ENCODE measurements at regions not wholly inside any gene's neighbourhood (a gene's known extent, or its start where the extent isn't known, plus 50 kb on each side); places are given as distances from the start of the nearest gene placed in this dataset.
"Not testable (repeated sequence)": the region's sequence is repeated elsewhere in the genome, so short reads cannot be mapped to it uniquely, and the experiment has no call there.

DNA sequence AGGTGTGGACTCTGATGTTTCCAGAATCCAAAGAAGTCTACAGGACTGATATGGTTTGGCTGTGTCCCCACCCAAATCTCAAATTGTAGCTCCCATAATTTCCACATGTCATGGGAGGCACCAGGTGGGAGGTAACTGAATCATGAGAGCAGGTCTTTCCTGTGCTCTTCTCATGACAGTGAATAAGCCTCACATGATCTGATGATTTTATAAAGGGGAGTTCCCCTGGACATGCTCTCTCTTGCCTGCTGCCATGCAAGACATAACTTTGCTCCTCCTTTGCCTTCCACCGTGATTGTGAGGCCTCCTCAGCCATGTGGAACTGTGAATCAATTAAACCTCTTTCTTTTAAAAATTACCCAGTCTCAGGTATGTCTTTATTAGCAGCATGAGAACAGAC is 1205.3 kb downstream of the SLC16A7 start:
- DNase-seq; H3K4me3 ChIP-seq (ENCODE audit: control insufficient read depth in 1 of 7, extremely low read depth in 1 of 7, insufficient read depth in 4 of 7, low read depth in 2 of 7, low read length in 6 of 7); H3K27ac ChIP-seq (ENCODE audit: insufficient read depth in 1 of 2, low read depth in 1 of 2, low read length in 2 of 2, poor library complexity in 1 of 2, severe bottlenecking in 2 of 2); CTCF ChIA-PET; POLR2A ChIA-PET; H3K9me3 ChIP-seq (ENCODE audit: control extremely low read depth in 1 of 5, control insufficient read depth in 4 of 5, insufficient read depth in 2 of 5, low read depth in 1 of 5, low read length in 4 of 5); H3K4me1 ChIP-seq (ENCODE audit: control extremely low read depth in 1 of 4, control insufficient read depth in 4 of 4, insufficient read depth in 4 of 4, low read length in 3 of 4); H3K36me3 ChIP-seq (ENCODE audit: control insufficient read depth in 4 of 4, insufficient read depth in 4 of 4, low read length in 3 of 4); H3K27me3 ChIP-seq (replicated peaks in 2 of 5; ENCODE audit: control insufficient read depth in 4 of 5, insufficient read depth in 5 of 5, low read length in 4 of 5): not testable (repeated sequence)
- 100% methylated on average over 1 of the region's 1 CpG for WGBS (ENCODE audit: insufficient coverage)

DNA sequence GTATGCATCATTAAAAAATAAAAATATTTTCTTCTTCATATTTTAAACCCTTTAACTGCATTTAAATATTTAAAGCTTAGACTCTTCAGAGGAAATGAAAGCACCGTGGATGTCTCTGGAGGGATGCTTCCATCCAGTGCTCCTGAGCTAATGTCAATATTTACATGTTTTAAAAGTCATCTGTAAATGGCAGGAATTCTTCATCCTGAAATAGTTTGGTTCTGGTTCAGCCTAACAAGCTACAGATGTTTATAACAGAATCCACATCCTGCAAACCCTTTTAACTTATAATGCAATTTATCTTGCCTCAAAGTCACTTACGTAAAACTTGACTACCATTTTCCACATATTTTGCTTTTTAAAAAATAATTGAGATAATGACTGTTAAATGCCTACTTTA is 1207.3 kb downstream of the SLC16A7 start:
- Histone ChIP-seq H3K9me3 (ENCODE audit: control extremely low read depth in 1 of 5, control insufficient read depth in 4 of 5, insufficient read depth in 2 of 5, low read depth in 1 of 5, low read length in 4 of 5) (no peaks in the 10 kb centered on the region), H3K4me3 (ENCODE audit: control insufficient read depth in 1 of 7, extremely low read depth in 1 of 7, insufficient read depth in 4 of 7, low read depth in 2 of 7, low read length in 6 of 7) (no peak overlapping the region), H3K27me3 (replicated peaks in 2 of 5; ENCODE audit: control insufficient read depth in 4 of 5, insufficient read depth in 5 of 5, low read length in 4 of 5) (no peaks in the 10 kb centered on the region), H3K27ac (ENCODE audit: insufficient read depth in 1 of 2, low read depth in 1 of 2, low read length in 2 of 2, poor library complexity in 1 of 2, severe bottlenecking in 2 of 2) (no peak overlapping the region), H3K36me3 (ENCODE audit: control insufficient read depth in 4 of 4, insufficient read depth in 4 of 4, low read length in 3 of 4) (no peaks in the 10 kb centered on the region), H3K4me1 (ENCODE audit: control extremely low read depth in 1 of 4, control insufficient read depth in 4 of 4, insufficient read depth in 4 of 4, low read length in 3 of 4) (no peaks in the 10 kb centered on the region)
- ChIA-PET POLR2A (no interaction called here), CTCF (no interaction called here)
- 100% methylated on average over 1 of the region's 2 CpGs for WGBS (ENCODE audit: insufficient coverage)
- DNase-seq: no peak

DNA sequence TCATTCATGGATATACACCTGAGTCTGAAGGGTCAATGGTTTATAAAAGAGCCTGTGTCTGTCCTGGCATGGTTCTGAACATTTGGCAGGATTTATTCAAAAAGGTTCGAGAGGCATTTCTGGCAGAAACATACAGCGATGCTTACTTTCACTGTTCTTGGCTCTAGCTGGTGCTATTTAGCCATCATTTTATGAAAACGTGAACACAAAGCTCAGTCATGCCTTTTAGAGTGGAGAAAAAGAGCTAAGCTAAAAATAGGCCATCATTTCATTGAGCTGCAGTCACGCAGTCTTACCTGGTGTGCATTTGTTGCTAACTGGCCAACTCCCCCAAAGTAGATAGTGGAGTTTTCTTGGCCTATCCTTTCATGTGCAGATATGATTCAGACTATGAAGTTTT is 1209.5 kb downstream of the SLC16A7 start:
- Histone ChIP-seq H3K27me3 (replicated peaks in 2 of 5; ENCODE audit: control insufficient read depth in 4 of 5, insufficient read depth in 5 of 5, low read length in 4 of 5) (no peaks in the 10 kb centered on the region), H3K9me3 (ENCODE audit: control extremely low read depth in 1 of 5, control insufficient read depth in 4 of 5, insufficient read depth in 2 of 5, low read depth in 1 of 5, low read length in 4 of 5) (no peaks in the 10 kb centered on the region), H3K36me3 (ENCODE audit: control insufficient read depth in 4 of 4, insufficient read depth in 4 of 4, low read length in 3 of 4) (no peaks in the 10 kb centered on the region), H3K27ac (ENCODE audit: insufficient read depth in 1 of 2, low read depth in 1 of 2, low read length in 2 of 2, poor library complexity in 1 of 2, severe bottlenecking in 2 of 2) (no peak overlapping the region), H3K4me3 (ENCODE audit: control insufficient read depth in 1 of 7, extremely low read depth in 1 of 7, insufficient read depth in 4 of 7, low read depth in 2 of 7, low read length in 6 of 7) (no peak overlapping the region), H3K4me1 (ENCODE audit: control extremely low read depth in 1 of 4, control insufficient read depth in 4 of 4, insufficient read depth in 4 of 4, low read length in 3 of 4) (no peaks in the 10 kb centered on the region)
- ChIA-PET CTCF (no interaction called here), POLR2A (no interaction called here)
- WGBS (ENCODE audit: insufficient coverage): 98% methylated on average over 4 of the region's 4 CpGs
- no peak for DNase-seq

DNA sequence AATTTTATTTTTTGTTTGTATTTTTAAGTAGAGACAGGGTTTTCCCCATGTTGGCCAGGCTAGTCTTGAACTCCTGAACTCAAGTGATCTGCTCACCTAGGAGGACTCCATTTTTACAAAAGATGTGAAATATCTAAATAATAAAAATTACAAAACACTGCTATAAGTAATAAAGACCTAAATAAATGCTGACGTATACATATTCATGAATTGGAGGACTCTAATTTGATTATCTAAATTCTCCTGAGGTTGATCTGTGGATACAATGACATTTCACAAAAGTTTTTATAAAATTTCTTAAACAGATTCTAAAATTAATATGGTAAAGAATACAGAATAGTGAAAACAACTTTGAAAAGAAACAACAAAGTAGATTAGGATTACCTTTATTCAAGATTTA is 1224.0 kb downstream of the SLC16A7 start:
- Histone ChIP-seq H3K27me3 (replicated peaks in 2 of 5; ENCODE audit: control insufficient read depth in 4 of 5, insufficient read depth in 5 of 5, low read length in 4 of 5) (no peaks in the 10 kb centered on the region), H3K9me3 (ENCODE audit: control extremely low read depth in 1 of 5, control insufficient read depth in 4 of 5, insufficient read depth in 2 of 5, low read depth in 1 of 5, low read length in 4 of 5) (peaks cover 0 to 5% (median 0%) of the 10 kb centered on the region in 5 experiments), H3K4me1 (ENCODE audit: control extremely low read depth in 1 of 4, control insufficient read depth in 4 of 4, insufficient read depth in 4 of 4, low read length in 3 of 4) (no peaks in the 10 kb centered on the region), H3K36me3 (ENCODE audit: control insufficient read depth in 4 of 4, insufficient read depth in 4 of 4, low read length in 3 of 4) (no peaks in the 10 kb centered on the region), H3K27ac (ENCODE audit: insufficient read depth in 1 of 2, low read depth in 1 of 2, low read length in 2 of 2, poor library complexity in 1 of 2, severe bottlenecking in 2 of 2) (no peak overlapping the region), H3K4me3 (ENCODE audit: control insufficient read depth in 1 of 7, extremely low read depth in 1 of 7, insufficient read depth in 4 of 7, low read depth in 2 of 7, low read length in 6 of 7) (no peak overlapping the region)
- POLR2A ChIA-PET: no interaction called here
- WGBS (ENCODE audit: insufficient coverage): no CpG with 5 or more reads among the region's 1 CpG
- CTCF ChIA-PET: no interaction called here
- no peak for DNase-seq

DNA sequence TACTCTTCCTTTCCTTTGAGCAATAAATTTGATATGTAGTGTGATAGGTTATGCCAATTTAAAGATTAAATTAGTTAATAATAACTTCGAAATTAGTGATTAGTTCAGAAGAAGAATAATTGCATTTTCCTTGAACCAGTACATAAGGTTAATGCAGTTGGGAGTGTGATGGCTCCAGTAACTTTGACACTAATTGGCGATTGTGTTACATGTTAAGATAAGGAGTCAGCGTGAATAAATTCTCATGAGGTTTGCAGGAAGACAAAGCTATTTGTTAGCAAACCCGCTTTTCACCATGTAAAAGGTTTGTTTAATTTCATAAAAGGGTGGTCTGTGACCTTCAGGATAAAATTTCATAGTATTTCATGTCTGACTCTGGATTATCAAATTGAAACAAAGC is 1226.8 kb downstream of the SLC16A7 start:
- no peak overlapping the region for H3K27ac ChIP-seq (ENCODE audit: insufficient read depth in 1 of 2, low read depth in 1 of 2, low read length in 2 of 2, poor library complexity in 1 of 2, severe bottlenecking in 2 of 2)
- CTCF ChIA-PET: no interaction called here

DNA sequence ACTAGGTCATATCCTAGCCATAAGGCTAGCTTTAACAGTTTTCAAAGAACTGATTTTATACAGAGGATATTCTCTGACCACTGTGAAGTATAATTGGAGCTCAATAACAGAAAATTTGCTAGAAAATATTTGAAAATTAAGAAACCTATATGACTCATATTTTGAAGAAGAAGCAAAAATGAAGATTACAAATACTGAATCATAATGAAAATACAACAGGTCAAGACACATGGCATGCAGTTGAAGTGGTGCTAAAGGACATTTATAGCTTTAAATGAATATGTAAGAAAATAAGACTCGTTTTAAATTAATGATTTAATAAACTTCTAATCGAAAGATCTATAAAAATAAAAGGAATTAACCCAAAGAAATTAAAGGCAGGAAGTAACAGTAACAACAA is 1234.6 kb downstream of the SLC16A7 start:
- no peaks in the 10 kb centered on the region for H3K9me3 ChIP-seq (ENCODE audit: control extremely low read depth in 1 of 5, control insufficient read depth in 4 of 5, insufficient read depth in 2 of 5, low read depth in 1 of 5, low read length in 4 of 5)
- no peak overlapping the region for H3K27ac ChIP-seq (ENCODE audit: insufficient read depth in 1 of 2, low read depth in 1 of 2, low read length in 2 of 2, poor library complexity in 1 of 2, severe bottlenecking in 2 of 2)
- no peaks in the 10 kb centered on the region for H3K36me3 ChIP-seq (ENCODE audit: control insufficient read depth in 4 of 4, insufficient read depth in 4 of 4, low read length in 3 of 4)
- H3K4me3 ChIP-seq (ENCODE audit: control insufficient read depth in 1 of 7, extremely low read depth in 1 of 7, insufficient read depth in 4 of 7, low read depth in 2 of 7, low read length in 6 of 7): no peak overlapping the region
- no CpG with 5 or more reads among the region's 2 CpGs for WGBS (ENCODE audit: insufficient coverage)
- no peaks in the 10 kb centered on the region for H3K27me3 ChIP-seq (replicated peaks in 2 of 5; ENCODE audit: control insufficient read depth in 4 of 5, insufficient read depth in 5 of 5, low read length in 4 of 5)
- DNase-seq: no peak
- H3K4me1 ChIP-seq (ENCODE audit: control extremely low read depth in 1 of 4, control insufficient read depth in 4 of 4, insufficient read depth in 4 of 4, low read length in 3 of 4): no peaks in the 10 kb centered on the region
- ChIA-PET POLR2A (no interaction called here), CTCF (no interaction called here)

More for the DNA sequence above, 1226.8 kb downstream of the SLC16A7 start:
- H3K27me3 ChIP-seq (replicated peaks in 2 of 5; ENCODE audit: control insufficient read depth in 4 of 5, insufficient read depth in 5 of 5, low read length in 4 of 5): no peaks in the 10 kb centered on the region
- POLR2A ChIA-PET: no interaction called here
- no peaks in the 10 kb centered on the region for H3K36me3 ChIP-seq (ENCODE audit: control insufficient read depth in 4 of 4, insufficient read depth in 4 of 4, low read length in 3 of 4)
- 93% methylated on average over 3 of the region's 4 CpGs for WGBS (ENCODE audit: insufficient coverage)
- DNase-seq: no peak
- H3K4me1 ChIP-seq (ENCODE audit: control extremely low read depth in 1 of 4, control insufficient read depth in 4 of 4, insufficient read depth in 4 of 4, low read length in 3 of 4): no peaks in the 10 kb centered on the region
- no peak overlapping the region for H3K4me3 ChIP-seq (ENCODE audit: control insufficient read depth in 1 of 7, extremely low read depth in 1 of 7, insufficient read depth in 4 of 7, low read depth in 2 of 7, low read length in 6 of 7)
- H3K9me3 ChIP-seq (ENCODE audit: control extremely low read depth in 1 of 5, control insufficient read depth in 4 of 5, insufficient read depth in 2 of 5, low read depth in 1 of 5, low read length in 4 of 5): no peaks in the 10 kb centered on the region

DNA sequence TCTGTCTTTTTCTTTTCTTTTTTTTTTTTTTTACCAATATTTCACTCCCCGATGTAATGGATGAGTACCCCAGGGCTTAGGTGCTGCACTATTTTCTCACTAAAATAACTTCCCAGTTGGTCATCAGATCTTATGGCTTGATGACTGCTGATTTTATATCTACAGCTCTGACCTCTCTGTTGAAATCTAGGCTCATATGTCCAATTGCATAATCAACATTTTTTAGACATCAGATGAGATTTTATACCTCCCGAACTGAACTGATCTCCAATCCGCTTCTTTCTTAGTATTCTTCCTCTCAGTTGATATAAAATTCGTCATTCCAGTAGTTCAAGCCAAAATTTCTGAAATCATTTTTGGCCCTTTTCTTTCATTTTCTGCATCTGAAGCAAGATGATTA is 1236.5 kb downstream of the SLC16A7 start:
- Histone ChIP-seq H3K36me3 (ENCODE audit: control insufficient read depth in 4 of 4, insufficient read depth in 4 of 4, low read length in 3 of 4) (no peaks in the 10 kb centered on the region), H3K9me3 (ENCODE audit: control extremely low read depth in 1 of 5, control insufficient read depth in 4 of 5, insufficient read depth in 2 of 5, low read depth in 1 of 5, low read length in 4 of 5) (no peaks in the 10 kb centered on the region), H3K4me1 (ENCODE audit: control extremely low read depth in 1 of 4, control insufficient read depth in 4 of 4, insufficient read depth in 4 of 4, low read length in 3 of 4) (no peaks in the 10 kb centered on the region), H3K27ac (ENCODE audit: insufficient read depth in 1 of 2, low read depth in 1 of 2, low read length in 2 of 2, poor library complexity in 1 of 2, severe bottlenecking in 2 of 2) (no peak overlapping the region), H3K4me3 (ENCODE audit: control insufficient read depth in 1 of 7, extremely low read depth in 1 of 7, insufficient read depth in 4 of 7, low read depth in 2 of 7, low read length in 6 of 7) (no peak overlapping the region), H3K27me3 (replicated peaks in 2 of 5; ENCODE audit: control insufficient read depth in 4 of 5, insufficient read depth in 5 of 5, low read length in 4 of 5) (no peaks in the 10 kb centered on the region)
- WGBS (ENCODE audit: insufficient coverage): 93% methylated on average over 3 of the region's 4 CpGs
- DNase-seq: no peak
- POLR2A ChIA-PET: no interaction called here
- CTCF ChIA-PET: no interaction called here

DNA sequence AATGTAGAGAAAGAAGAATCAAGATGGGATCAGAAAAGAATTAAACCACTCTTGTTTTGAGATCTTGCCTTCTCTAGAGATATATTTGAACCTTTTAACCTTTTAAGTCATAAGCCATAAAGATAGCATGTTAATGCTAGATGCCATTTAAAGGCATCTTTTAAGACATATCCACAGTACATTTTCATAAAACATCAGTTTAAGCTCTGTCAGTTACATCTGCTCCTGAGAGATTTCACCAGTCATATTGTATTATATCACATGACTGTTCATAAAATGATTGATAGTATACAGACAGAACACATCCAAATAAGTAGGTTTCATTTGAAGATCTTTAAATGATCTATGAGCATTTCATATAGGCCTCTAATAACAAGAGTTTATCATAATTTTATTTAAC is 1238.5 kb downstream of the SLC16A7 start:
- Histone ChIP-seq H3K4me1 (ENCODE audit: control extremely low read depth in 1 of 4, control insufficient read depth in 4 of 4, insufficient read depth in 4 of 4, low read length in 3 of 4) (no peaks in the 10 kb centered on the region), H3K27me3 (replicated peaks in 2 of 5; ENCODE audit: control insufficient read depth in 4 of 5, insufficient read depth in 5 of 5, low read length in 4 of 5) (no peaks in the 10 kb centered on the region), H3K27ac (ENCODE audit: insufficient read depth in 1 of 2, low read depth in 1 of 2, low read length in 2 of 2, poor library complexity in 1 of 2, severe bottlenecking in 2 of 2) (no peak overlapping the region), H3K36me3 (ENCODE audit: control insufficient read depth in 4 of 4, insufficient read depth in 4 of 4, low read length in 3 of 4) (no peaks in the 10 kb centered on the region), H3K9me3 (ENCODE audit: control extremely low read depth in 1 of 5, control insufficient read depth in 4 of 5, insufficient read depth in 2 of 5, low read depth in 1 of 5, low read length in 4 of 5) (no peaks in the 10 kb centered on the region), H3K4me3 (ENCODE audit: control insufficient read depth in 1 of 7, extremely low read depth in 1 of 7, insufficient read depth in 4 of 7, low read depth in 2 of 7, low read length in 6 of 7) (no peak overlapping the region)
- CTCF ChIA-PET: no interaction called here
- POLR2A ChIA-PET: no interaction called here
- no peak for DNase-seq

Measured in common myeloid progenitor, CD34-positive (primary cell).